Caco-2 (cell line): ENCODE measurements at regions not wholly inside any gene's neighbourhood (a gene's known extent, or its start where the extent isn't known, plus 50 kb on each side); places are given as distances from the start of the nearest gene placed in this dataset.

Experiments
- BruUV-seq: library from RNA; stranded (reverse); fragments of 400-500 nt; replicated peaks from 2 replicates; lab custom pipeline; 2021; lab: Mats Ljungman, UMichigan
- CTCF ChIA-PET: fragments of 300-600 bp; sonication (Branson Sonifier 250); formaldehyde crosslinking; loops from one replicate; lab custom pipeline; 2022; ENCODE audit warnings: antibody characterized with exemption; lab: Charles Lee
- POLR2A ChIA-PET: fragments of 300-600 bp; sonication (Branson Sonifier 250); formaldehyde crosslinking; loops from one replicate; lab custom pipeline; 2022; ENCODE audit warnings: antibody characterized with exemption; lab: Charles Lee
- DNase-seq, 2 experiments: peaks; one replicate each; pipeline versions ENCODE4 v3.0.0 to v3.0.0-alpha.2; 2020 to 2022
- H3K27me3 ChIP-seq: replicated peaks from 2 replicates; pipeline ENCODE4 v1.6.0; 2011; ENCODE audit warnings: low read length; ENCODE audit not compliant: control insufficient read depth, insufficient read depth
- H3K36me3 ChIP-seq: 2 replicates; pipeline ENCODE4 v1.5.1; 2011; ENCODE audit warnings: low read length; ENCODE audit not compliant: control insufficient read depth, insufficient read depth
- H3K4me1 ChIP-seq: fragments of 250-450 bp; sonication (Bioruptor Pico); 2 replicates; pipeline ENCODE4 v1.5.1; 2020; ENCODE audit warnings: mild to moderate bottlenecking
- H3K4me3 ChIP-seq: 2 replicates; pipeline ENCODE4 v1.5.1; 2011; ENCODE audit warnings: low read depth, mild to moderate bottlenecking, control low read depth, low read length
- H3K9me3 ChIP-seq: fragments of 250-450 bp; sonication (Bioruptor Pico); 2 replicates; pipeline ENCODE4 v1.5.1; 2020; ENCODE audit warnings: mild to moderate bottlenecking, moderate library complexity
- H3K27ac Mint-ChIP-seq: one replicate; pipeline ENCODE4 v1.8.0; 2022; ENCODE audit warnings: mixed read lengths; ENCODE audit not compliant: unreplicated experiment
- H3K27me3 Mint-ChIP-seq: one replicate; pipeline ENCODE4 v1.8.0; 2022; ENCODE audit warnings: mixed read lengths; ENCODE audit not compliant: insufficient read depth, unreplicated experiment
- H3K36me3 Mint-ChIP-seq: one replicate; pipeline ENCODE4 v1.8.0; 2022; ENCODE audit warnings: mild to moderate bottlenecking, mixed read lengths; ENCODE audit not compliant: insufficient read depth, unreplicated experiment
- H3K4me1 Mint-ChIP-seq: one replicate; pipeline ENCODE4 v1.8.0; 2022; ENCODE audit warnings: low read depth, mixed read lengths; ENCODE audit not compliant: unreplicated experiment
- H3K4me3 Mint-ChIP-seq: one replicate; pipeline ENCODE4 v1.8.0; 2022; ENCODE audit warnings: mild to moderate bottlenecking, moderate library complexity, mixed read lengths; ENCODE audit not compliant: unreplicated experiment
- H3K9me3 Mint-ChIP-seq: one replicate; pipeline ENCODE4 v1.8.0; 2022; ENCODE audit warnings: mixed read lengths; ENCODE audit not compliant: unreplicated experiment
- CTCF ChIP-seq, 2 experiments: fragments of 200-600 bp in 1 of 2; IDR thresholded peaks; 1 replicate in 1 of 2; 2 replicates in 1 of 2; pipeline versions ENCODE4 v1.5.1 to v1.8.0; 2011 to 2022; ENCODE audit warnings: antibody characterized with exemption in 1 of 2, control low read depth in 1 of 2, inconsistent platforms in 1 of 2, low read depth in 1 of 2, low read length in 1 of 2, mild to moderate bottlenecking in 1 of 2, moderate library complexity in 1 of 2; ENCODE audit not compliant: insufficient read depth in 1 of 2, severe bottlenecking in 1 of 2, unreplicated experiment in 1 of 2
- intact Hi-C: fragments of 100-400 bp; cut with micrococcal nuclease; formaldehyde crosslinking; loops from one replicate; pipeline ENCODE4 v1.10.0; 2022; ENCODE audit not compliant: unreplicated experiment

GRCh38 chr15:62637574-62637897 is 405.0 kb upstream of the TPM1 start:
- ChIA-PET CTCF (no interaction called here), POLR2A (no interaction called here)
- H3K36me3 Mint-ChIP-seq, result peaks cover 8% of the 10 kb centered on the region
- peaks cover 27% of the 10 kb centered on the region for H3K4me1 Mint-ChIP-seq
- peaks cover 12% of the 10 kb centered on the region; the same call in 1 of the 2 replicates for H3K4me1 ChIP-seq
- H3K27ac Mint-ChIP-seq, result no peak overlapping the region
- H3K27me3 ChIP-seq, result no peaks in the 10 kb centered on the region
- no peak overlapping the region for H3K4me3 Mint-ChIP-seq
- no peaks in the 10 kb centered on the region for H3K9me3 Mint-ChIP-seq
- no peaks in the 10 kb centered on the region for H3K36me3 ChIP-seq
- no peak overlapping the region for H3K4me3 ChIP-seq
- no peaks in the 10 kb centered on the region for H3K27me3 Mint-ChIP-seq
- no TSS peak for BruUV-seq
- no peak for DNase-seq
- intact Hi-C loops, result no loop called here
- no peaks in the 10 kb centered on the region for H3K9me3 ChIP-seq
- TF ChIP-seq CTCF (IDR thresholded peaks at IDR 0.05; ENCODE audit: insufficient read depth in 1 of 2, low read depth in 1 of 2, low read length in 1 of 2, severe bottlenecking in 1 of 2, unreplicated experiment in 1 of 2), result no peak

- Histone ChIP-seq H3K9me3 (no peaks in the 10 kb centered on the region), H3K4me3 (no peak overlapping the region), H3K36me3 (no peaks in the 10 kb centered on the region), H3K4me1 (peaks cover 12% of the 10 kb centered on the region; the same call in 1 of the 2 replicates), H3K27me3 (no peaks in the 10 kb centered on the region)
- H3K4me1 Mint-ChIP-seq, result peaks cover 27% of the 10 kb centered on the region
- no peaks in the 10 kb centered on the region for H3K27me3 Mint-ChIP-seq
- no peak overlapping the region for H3K27ac Mint-ChIP-seq
- intact Hi-C loops, result no loop called here
- no peak for DNase-seq
- TF ChIP-seq CTCF (IDR thresholded peaks at IDR 0.05; ENCODE audit: insufficient read depth in 1 of 2, low read depth in 1 of 2, low read length in 1 of 2, severe bottlenecking in 1 of 2, unreplicated experiment in 1 of 2), result no peak
- no peaks in the 10 kb centered on the region for H3K9me3 Mint-ChIP-seq
- H3K36me3 Mint-ChIP-seq, result peaks cover 8% of the 10 kb centered on the region
- BruUV-seq, result no TSS peak
- ChIA-PET CTCF (no interaction called here), POLR2A (no interaction called here)
- H3K4me3 Mint-ChIP-seq, result no peak overlapping the region
These were observed 404.5 kb upstream of the TPM1 start for GRCh38 chr15:62637950-62638619.

- Mint-ChIP-seq H3K27me3 (no peaks in the 10 kb centered on the region), H3K27ac (no peak overlapping the region), H3K4me3 (no peak overlapping the region)
These were observed 403.1 kb upstream of the TPM1 start for GRCh38 chr15:62639432-62639831.

More at GRCh38 chr15:62639432-62639831, 403.1 kb upstream of the TPM1 start:
- Mint-ChIP-seq H3K36me3 (peaks cover 9% of the 10 kb centered on the region), H3K9me3 (no peaks in the 10 kb centered on the region), H3K4me1 (peaks cover 27% of the 10 kb centered on the region)
- POLR2A ChIA-PET, result no interaction called here
- intact Hi-C loops, result no loop called here
- Histone ChIP-seq H3K4me1 (peaks cover 12% of the 10 kb centered on the region; the same call in 1 of the 2 replicates), H3K9me3 (no peaks in the 10 kb centered on the region), H3K4me3 (no peak overlapping the region), H3K36me3 (no peaks in the 10 kb centered on the region), H3K27me3 (no peaks in the 10 kb centered on the region)
- DNase-seq, result no peak
- TF ChIP-seq CTCF (IDR thresholded peaks at IDR 0.05; ENCODE audit: insufficient read depth in 1 of 2, low read depth in 1 of 2, low read length in 1 of 2, severe bottlenecking in 1 of 2, unreplicated experiment in 1 of 2), result no peak
- CTCF ChIA-PET, result no interaction called here
- no TSS peak for BruUV-seq
